Trophoblast cell (in vitro differentiated cells and primary cell): ENCODE measurements at regions not wholly inside any gene's neighbourhood (a gene's known extent, or its start where the extent isn't known, plus 50 kb on each side); places are given as distances from the start of the nearest gene placed in this dataset.

ENCODE experiments used
- DNase-seq, 2 donors: peaks; one replicate each; pipeline ENCODE4 v3.0.0-alpha.2; 2016
- H2AFZ ChIP-seq: 2 replicates; pipeline ENCODE4 v1.6.1; 2013; ENCODE audit warnings: low read length, moderate library complexity, mild to moderate bottlenecking; ENCODE audit not compliant: insufficient read depth, poor library complexity
- H2AK5ac ChIP-seq: 2 replicates; pipeline ENCODE4 v1.6.1; 2013; ENCODE audit warnings: mild to moderate bottlenecking, low read length
- H2BK120ac ChIP-seq: 2 replicates; pipeline ENCODE4 v1.6.1; 2013; ENCODE audit warnings: low read length, mild to moderate bottlenecking, moderate library complexity; ENCODE audit not compliant: insufficient read depth, poor library complexity
- H2BK12ac ChIP-seq: 2 replicates; pipeline ENCODE4 v1.6.1; 2013; ENCODE audit warnings: mild to moderate bottlenecking, low read length, moderate library complexity
- H2BK5ac ChIP-seq: 2 replicates; pipeline ENCODE4 v1.6.1; 2013; ENCODE audit warnings: low read length, low read depth, moderate library complexity, mild to moderate bottlenecking; ENCODE audit not compliant: poor library complexity
- H3K14ac ChIP-seq: 2 replicates; pipeline ENCODE4 v1.6.1; 2013; ENCODE audit warnings: mild to moderate bottlenecking, low read length
- H3K18ac ChIP-seq: 2 replicates; pipeline ENCODE4 v1.6.1; 2013; ENCODE audit warnings: mild to moderate bottlenecking, low read length
- H3K23ac ChIP-seq: 2 replicates; pipeline ENCODE4 v1.6.1; 2013; ENCODE audit warnings: low read length
- H3K27ac ChIP-seq: 2 replicates; pipeline ENCODE4 v1.5.1; 2013; ENCODE audit warnings: low read depth, mild to moderate bottlenecking, inconsistent platforms, low read length, moderate library complexity
- H3K27me3 ChIP-seq: 2 replicates; pipeline ENCODE4 v1.6.1; 2013; ENCODE audit warnings: inconsistent platforms, mild to moderate bottlenecking, low read length, moderate library complexity; ENCODE audit not compliant: insufficient read depth
- H3K36me3 ChIP-seq, 2 experiments: 1 replicate in 1 of 2; 2 replicates in 1 of 2; pipeline ENCODE4 v1.6.1; 2013; ENCODE audit warnings: low read length in 2 of 2, mild to moderate bottlenecking in 2 of 2, moderate library complexity in 1 of 2; ENCODE audit not compliant: insufficient read depth in 2 of 2, control insufficient read depth in 1 of 2
- H3K4ac ChIP-seq: 2 replicates; pipeline ENCODE4 v1.6.1; 2013; ENCODE audit warnings: low read depth, mild to moderate bottlenecking, low read length, moderate library complexity
- H3K4me1 ChIP-seq, 2 experiments: 1 replicate in 1 of 2; 2 replicates in 1 of 2; pipeline ENCODE4 v1.6.1; 2013; ENCODE audit warnings: low read length in 2 of 2, mild to moderate bottlenecking in 2 of 2, moderate library complexity in 1 of 2; ENCODE audit not compliant: insufficient read depth in 2 of 2, control insufficient read depth in 1 of 2
- H3K4me2 ChIP-seq: 2 replicates; pipeline ENCODE4 v1.6.1; 2013; ENCODE audit warnings: inconsistent platforms, mild to moderate bottlenecking, low read length, moderate library complexity
- H3K4me3 ChIP-seq: 2 replicates; pipeline ENCODE4 v1.5.1; 2013; ENCODE audit warnings: mild to moderate bottlenecking, low read depth, low read length, inconsistent platforms
- H3K79me1 ChIP-seq: one replicate; pipeline ENCODE4 v1.6.1; 2013; ENCODE audit warnings: low read length
- H3K79me2 ChIP-seq: 2 replicates; pipeline ENCODE4 v1.6.1; 2013; ENCODE audit warnings: low read length, mild to moderate bottlenecking; ENCODE audit not compliant: control insufficient read depth, insufficient read depth, poor library complexity
- H3K9ac ChIP-seq: 2 replicates; pipeline ENCODE4 v1.6.1; 2013; ENCODE audit warnings: mild to moderate bottlenecking, low read length
- H3K9me3 ChIP-seq: 2 replicates; pipeline ENCODE4 v1.6.1; 2013; ENCODE audit warnings: low read depth, mild to moderate bottlenecking, control low read depth, inconsistent platforms, low read length; ENCODE audit not compliant: insufficient read depth
- H4K12ac ChIP-seq: 2 replicates; pipeline ENCODE4 v1.6.1; 2013; ENCODE audit warnings: low read depth, mild to moderate bottlenecking, low read length, moderate library complexity
- H4K8ac ChIP-seq: 2 replicates; pipeline ENCODE4 v1.6.1; 2013; ENCODE audit warnings: low read depth, mild to moderate bottlenecking, low read length, moderate library complexity
- H4K91ac ChIP-seq: one replicate; pipeline ENCODE4 v1.6.1; 2013; ENCODE audit warnings: low read depth, mild to moderate bottlenecking, low read length, moderate library complexity
- WGBS: extraction: QIAGEN DNeasy Blood & Tissue Kit; methylation state at CpG from one replicate; pipeline ENCODE4 v1.1.7; 2013; ENCODE audit warnings: missing lambda C conversion rate; ENCODE audit not compliant: insufficient read length, insufficient coverage; ENCODE audit errors: extremely low coverage; 5-methylcytosine and 5-hydroxymethylcytosine counted together

GRCh38 chr13:107157271-107157670 is 589.3 kb upstream of the ARGLU1 start:
- no peak overlapping the region for H2AK5ac ChIP-seq
- H2BK120ac ChIP-seq = no peak overlapping the region
- H2AFZ ChIP-seq = no peak overlapping the region
- H3K4me2 ChIP-seq = no peak overlapping the region
- no peak overlapping the region for H4K91ac ChIP-seq
- H4K12ac ChIP-seq = no peak overlapping the region
- no peak overlapping the region for H3K4me3 ChIP-seq
- H2BK5ac ChIP-seq = no peak overlapping the region
- H3K79me1 ChIP-seq = no peaks in the 10 kb centered on the region
- no peak overlapping the region for H3K4ac ChIP-seq
- H3K36me3 ChIP-seq = no peaks in the 10 kb centered on the region
- H4K8ac ChIP-seq = no peak overlapping the region
- no CpG with 5 or more reads among the region's 2 CpGs for WGBS
- no peaks in the 10 kb centered on the region for H3K27me3 ChIP-seq
- H3K9ac ChIP-seq = no peak overlapping the region
- H3K14ac ChIP-seq = no peak overlapping the region
- H3K79me2 ChIP-seq = no peaks in the 10 kb centered on the region
- H3K9me3 ChIP-seq = no peaks in the 10 kb centered on the region
- H3K4me1 ChIP-seq = no peaks in the 10 kb centered on the region
- no peak for DNase-seq
- H3K23ac ChIP-seq = no peak overlapping the region
- no peak overlapping the region for H3K27ac ChIP-seq
- no peak overlapping the region for H3K18ac ChIP-seq
- no peak overlapping the region for H2BK12ac ChIP-seq

GRCh38 chr13:107144432-107144831 is 576.5 kb upstream of the ARGLU1 start:
- Histone ChIP-seq H2BK5ac (no peak overlapping the region), H3K27me3 (no peaks in the 10 kb centered on the region), H3K4me3 (no peak overlapping the region), H3K23ac (no peak overlapping the region), H3K14ac (no peak overlapping the region), H2BK120ac (no peak overlapping the region), H3K79me1 (no peaks in the 10 kb centered on the region), H3K36me3 (no peaks in the 10 kb centered on the region), H3K9me3 (no peaks in the 10 kb centered on the region), H4K12ac (no peak overlapping the region), H3K9ac (no peak overlapping the region), H3K79me2 (no peaks in the 10 kb centered on the region), H4K91ac (no peak overlapping the region), H3K4me2 (no peak overlapping the region), H2BK12ac (no peak overlapping the region), H2AK5ac (no peak overlapping the region), H3K27ac (no peak overlapping the region), H2AFZ (no peak overlapping the region), H3K4ac (no peak overlapping the region), H3K4me1 (no peaks in the 10 kb centered on the region), H3K18ac (no peak overlapping the region), H4K8ac (no peak overlapping the region)
- no peak for DNase-seq

GRCh38 chr13:107141767-107142166 is 573.8 kb upstream of the ARGLU1 start:
- no peak overlapping the region for H2BK5ac ChIP-seq
- no peaks in the 10 kb centered on the region for H3K79me1 ChIP-seq

GRCh38 chr13:107139006-107139405 is 571.1 kb upstream of the ARGLU1 start:
- H2BK5ac ChIP-seq = no peak overlapping the region
- no peak overlapping the region for H3K4ac ChIP-seq
- H3K14ac ChIP-seq = no peak overlapping the region
- H3K27ac ChIP-seq = no peak overlapping the region
- no peaks in the 10 kb centered on the region for H3K79me2 ChIP-seq
- no peaks in the 10 kb centered on the region for H3K79me1 ChIP-seq
- no peak overlapping the region for H2AFZ ChIP-seq
- no peak overlapping the region for H4K12ac ChIP-seq
- DNase-seq = no peak
- WGBS = no CpG with 5 or more reads among the region's 1 CpG
- no peaks in the 10 kb centered on the region for H3K9me3 ChIP-seq
- no peak overlapping the region for H3K4me2 ChIP-seq
- no peak overlapping the region for H2BK120ac ChIP-seq
- H2AK5ac ChIP-seq = no peak overlapping the region
- H3K18ac ChIP-seq = no peak overlapping the region
- H3K4me1 ChIP-seq = no peaks in the 10 kb centered on the region
- no peak overlapping the region for H2BK12ac ChIP-seq
- no peaks in the 10 kb centered on the region for H3K36me3 ChIP-seq
- H3K23ac ChIP-seq = no peak overlapping the region
- no peak overlapping the region for H4K8ac ChIP-seq
- no peak overlapping the region for H4K91ac ChIP-seq
- H3K27me3 ChIP-seq = no peaks in the 10 kb centered on the region
- no peak overlapping the region for H3K4me3 ChIP-seq
- no peak overlapping the region for H3K9ac ChIP-seq

More at GRCh38 chr13:107141767-107142166, 573.8 kb upstream of the ARGLU1 start:
- Histone ChIP-seq H3K36me3 (no peaks in the 10 kb centered on the region), H2AFZ (no peak overlapping the region), H4K12ac (no peak overlapping the region), H2BK12ac (no peak overlapping the region), H4K91ac (no peak overlapping the region), H3K4me3 (no peak overlapping the region), H3K14ac (no peak overlapping the region), H2AK5ac (no peak overlapping the region), H3K27ac (no peak overlapping the region), H2BK120ac (no peak overlapping the region), H3K27me3 (no peaks in the 10 kb centered on the region), H3K4me2 (no peak overlapping the region), H3K79me2 (no peaks in the 10 kb centered on the region), H3K18ac (no peak overlapping the region), H3K9me3 (no peaks in the 10 kb centered on the region), H3K4ac (no peak overlapping the region), H3K23ac (no peak overlapping the region), H3K9ac (no peak overlapping the region), H4K8ac (no peak overlapping the region), H3K4me1 (no peaks in the 10 kb centered on the region)
- no CpG with 5 or more reads among the region's 3 CpGs for WGBS
- DNase-seq = no peak
